HepG2 (cell line): ENCODE measurements at regions not wholly inside any gene's neighbourhood (a gene's known extent, or its start where the extent isn't known, plus 50 kb on each side); places are given as distances from the start of the nearest gene placed in this dataset.

Experiments
- ATAC-seq: fragments of 200-7000 bp; cut with Tn5 transposase; 3 replicates; pipeline ENCODE4 v1.9.1; 2020; ENCODE audit warnings: mild to moderate bottlenecking, moderate library complexity
- BruUV-seq: library from RNA; stranded (reverse); fragments of 400-500 nt; replicated peaks from 2 replicates; lab custom pipeline; 2021; lab: Mats Ljungman, UMichigan
- CTCF ChIA-PET: fragments of 300-600 bp; formaldehyde crosslinking; extraction: SDS; loops from one replicate; lab custom pipeline; 2021; ENCODE audit warnings: low total read pairs, inconsistent platforms, low intra/inter-chr PET ratio; lab: Yijun Ruan, JAX
- POLR2A ChIA-PET: fragments of 350-600 bp; sonication (Branson Sonifier 250); formaldehyde crosslinking; loops from one replicate; lab custom pipeline; 2020; ENCODE audit warnings: antibody characterized with exemption, inconsistent platforms; lab: Yijun Ruan, JAX
- DNase-seq: peaks from one replicate; pipeline ENCODE4 v3.0.0-alpha.2; 2015; ENCODE audit warnings: low spot score
- FAIRE-seq: peaks from 3 replicates; lab custom pipeline; 2011; peaks lifted over from hg19 to GRCh38; lab: Jason Lieb, UNC
- H2AFZ ChIP-seq: one replicate; pipeline ENCODE4 v1.6.1; 2011; ENCODE audit warnings: low read length, inconsistent platforms
- H3K27ac ChIP-seq: fragments of 300-600 bp; 3 replicates; pipeline ENCODE4 v1.8.0; 2011; ENCODE audit warnings: mixed run types, mild to moderate bottlenecking, mixed read lengths, low read length, inconsistent platforms; ENCODE audit not compliant: insufficient read depth; ENCODE audit errors: extremely low read length
- H3K27me3 ChIP-seq, 2 experiments: fragments of 200-600 bp in 1 of 2; 2 replicates in 1 of 2; 3 replicates in 1 of 2; pipeline versions ENCODE4 v1.6.0 to v1.8.0; 2011; ENCODE audit warnings: low read length in 2 of 2, mild to moderate bottlenecking in 2 of 2, moderate library complexity in 2 of 2, inconsistent platforms in 1 of 2; ENCODE audit not compliant: insufficient read depth in 2 of 2, control insufficient read depth in 1 of 2
- H3K36me3 ChIP-seq, 2 experiments: fragments of 200-600 bp in 1 of 2; replicated peaks in 1 of 2; 2 replicates in 1 of 2; 3 replicates in 1 of 2; pipeline versions ENCODE4 v1.5.1 to v1.8.0; 2011; ENCODE audit warnings: low read length in 2 of 2, inconsistent platforms in 1 of 2; ENCODE audit not compliant: insufficient read depth in 2 of 2, control insufficient read depth in 1 of 2
- H3K4me1 ChIP-seq: 2 replicates; pipeline ENCODE4 v1.5.1; 2012; ENCODE audit warnings: low read length, inconsistent platforms; ENCODE audit not compliant: insufficient read depth
- H3K4me2 ChIP-seq: 2 replicates; pipeline ENCODE4 v1.6.0; 2011; ENCODE audit warnings: low read depth, low read length, inconsistent platforms
- H3K4me3 ChIP-seq, 3 experiments: fragments of 200-600 bp in 1 of 3; sonication (generic), shearing (Covaris generic) in 1 of 3; replicated peaks in 1 of 3; 2 replicates each; pipeline ENCODE4 v1.5.1; 2011 to 2016; ENCODE audit warnings: low read length in 3 of 3, inconsistent platforms in 2 of 3, low read depth in 2 of 3, mild to moderate bottlenecking in 2 of 3, control low read depth in 1 of 3, mixed read lengths in 1 of 3; ENCODE audit not compliant: insufficient read depth in 1 of 3
- H3K79me2 ChIP-seq: one replicate; pipeline ENCODE4 v1.6.1; 2011; ENCODE audit warnings: low read length, inconsistent platforms; ENCODE audit not compliant: insufficient read depth
- H3K9ac ChIP-seq: 2 replicates; pipeline ENCODE4 v1.6.0; 2011; ENCODE audit warnings: mild to moderate bottlenecking, low read depth, low read length, inconsistent platforms; ENCODE audit not compliant: insufficient read depth
- H3K9me3 ChIP-seq: 2 replicates; pipeline ENCODE4 v1.5.1; 2012; ENCODE audit warnings: mild to moderate bottlenecking, low read length
- H4K20me1 ChIP-seq: 2 replicates; pipeline ENCODE4 v1.6.0; 2011; ENCODE audit warnings: inconsistent platforms, mild to moderate bottlenecking, low read length, moderate library complexity; ENCODE audit not compliant: insufficient read depth
- HOXA5 ChIP-seq: sonication (generic); formaldehyde crosslinking; IDR thresholded peaks from 2 replicates; pipeline ENCODE4 v1.4.0; 2020; ENCODE audit warnings: missing genetic modification reagents
- ISX ChIP-seq: sonication (generic); formaldehyde crosslinking; conservative IDR thresholded peaks from 2 replicates; pipeline ENCODE4 v1.5.0; 2020; ENCODE audit warnings: missing genetic modification reagents
- MLXIP ChIP-seq: sonication (generic); formaldehyde crosslinking; IDR thresholded peaks from 2 replicates; pipeline ENCODE4 v1.9.0; 2021; ENCODE audit warnings: missing genetic modification reagents, borderline replicate concordance
- NBN ChIP-seq: fragments of 450-650 bp; conservative IDR thresholded peaks from 2 replicates; pipeline ENCODE4 v1.6.1; 2017
- REST ChIP-seq, 2 experiments: IDR thresholded peaks; 2 replicates each; pipeline ENCODE4 v1.6.1; 2011 to 2012; ENCODE audit warnings: low read length in 2 of 2, borderline replicate concordance in 1 of 2, low read depth in 1 of 2, mild to moderate bottlenecking in 1 of 2, moderate library complexity in 1 of 2
- RFX1 ChIP-seq: fragments of 450-650 bp; IDR thresholded peaks from 2 replicates; pipeline ENCODE4 v1.6.1; 2017
- SRF ChIP-seq: IDR thresholded peaks from 2 replicates; pipeline ENCODE4 v1.6.1; 2011; ENCODE audit warnings: mild to moderate bottlenecking, low read depth, low read length, moderate library complexity
- ZFAT ChIP-seq: sonication (generic); formaldehyde crosslinking; conservative IDR thresholded peaks from 2 replicates; pipeline ENCODE4 v1.8.1; 2023; ENCODE audit warnings: missing genetic modification reagents, inconsistent platforms
- ZNF20 ChIP-seq: sonication (generic); formaldehyde crosslinking; IDR thresholded peaks from 2 replicates; pipeline ENCODE4 v1.4.0; 2020; ENCODE audit warnings: mild to moderate bottlenecking, moderate library complexity, missing genetic modification reagents
- ZNF274 ChIP-seq: sonication (generic); formaldehyde crosslinking; IDR thresholded peaks from 2 replicates; pipeline ENCODE4 v1.5.1; 2020; ENCODE audit warnings: mild to moderate bottlenecking, missing genetic modification reagents
- ZNF430 ChIP-seq: sonication (generic); formaldehyde crosslinking; IDR thresholded peaks from 2 replicates; pipeline ENCODE4 v1.9.0; 2021; ENCODE audit warnings: mild to moderate bottlenecking, missing genetic modification reagents
- ZNF768 ChIP-seq: sonication (generic); formaldehyde crosslinking; IDR thresholded peaks from 2 replicates; pipeline ENCODE4 v1.4.0; 2020; ENCODE audit warnings: missing genetic modification reagents
- in situ Hi-C: cut with HindIII; loops from 2 replicates; pipeline ENCODE4 v1.10.0; 2017; ENCODE audit warnings: low pct_unique_long_range_greater_than_20kb; ENCODE audit not compliant: extremely low pct_ligation_motif_present
- intact Hi-C: fragments of 100-400 bp; cut with micrococcal nuclease; formaldehyde crosslinking; loops from one replicate; pipeline ENCODE4 v1.10.0; 2022; ENCODE audit not compliant: unreplicated experiment
- TF ChIP-seq, protein P1 (sequence below): sonication (generic); formaldehyde crosslinking; IDR thresholded peaks from 2 replicates; pipeline ENCODE4 v1.8.1; 2023; ENCODE audit warnings: missing genetic modification reagents, mild to moderate bottlenecking, borderline replicate concordance
- TF ChIP-seq, protein P2 (sequence below): sonication (generic); formaldehyde crosslinking; IDR thresholded peaks from 2 replicates; pipeline ENCODE4 v1.5.1; 2020; ENCODE audit warnings: mild to moderate bottlenecking, missing genetic modification reagents, moderate library complexity

- POLR2A ChIA-PET, result no interaction called here
- H2AFZ ChIP-seq, result no peak overlapping the region
- no peaks in the 10 kb centered on the region for H3K36me3 ChIP-seq
- no peaks in the 10 kb centered on the region for H4K20me1 ChIP-seq
- CTCF ChIA-PET, result no interaction called here
- no peak overlapping the region for H3K4me2 ChIP-seq
- intact Hi-C loops, result no loop called here
- FAIRE-seq (no peak), ATAC-seq (no peak), DNase-seq (no peak)
- no peak for TF ChIP-seq RFX1
- TF ChIP-seq, protein P1, sequence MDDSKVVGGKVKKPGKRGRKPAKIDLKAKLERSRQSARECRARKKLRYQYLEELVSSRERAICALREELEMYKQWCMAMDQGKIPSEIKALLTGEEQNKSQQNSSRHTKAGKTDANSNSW, result no peak
- no peak for TF ChIP-seq ZNF768 (CRISPR knock-in tag)
- TF ChIP-seq REST (IDR thresholded peaks at IDR 0.05; ENCODE audit: borderline replicate concordance in 1 of 2, low read depth in 1 of 2, low read length in 2 of 2), result no peak
- no peak for TF ChIP-seq MLXIP
- TF ChIP-seq SRF, result no peak
- no peak for TF ChIP-seq HOXA5 (CRISPR knock-in tag)
- TF ChIP-seq NBN, result no peak
- no peak for TF ChIP-seq ZFAT (CRISPR knock-in tag)
- TF ChIP-seq ISX, result no peak
- TF ChIP-seq ZNF20 (CRISPR knock-in tag), result no peak
- no peak for TF ChIP-seq ZNF274 (CRISPR knock-in tag)
- TF ChIP-seq, protein P2, sequence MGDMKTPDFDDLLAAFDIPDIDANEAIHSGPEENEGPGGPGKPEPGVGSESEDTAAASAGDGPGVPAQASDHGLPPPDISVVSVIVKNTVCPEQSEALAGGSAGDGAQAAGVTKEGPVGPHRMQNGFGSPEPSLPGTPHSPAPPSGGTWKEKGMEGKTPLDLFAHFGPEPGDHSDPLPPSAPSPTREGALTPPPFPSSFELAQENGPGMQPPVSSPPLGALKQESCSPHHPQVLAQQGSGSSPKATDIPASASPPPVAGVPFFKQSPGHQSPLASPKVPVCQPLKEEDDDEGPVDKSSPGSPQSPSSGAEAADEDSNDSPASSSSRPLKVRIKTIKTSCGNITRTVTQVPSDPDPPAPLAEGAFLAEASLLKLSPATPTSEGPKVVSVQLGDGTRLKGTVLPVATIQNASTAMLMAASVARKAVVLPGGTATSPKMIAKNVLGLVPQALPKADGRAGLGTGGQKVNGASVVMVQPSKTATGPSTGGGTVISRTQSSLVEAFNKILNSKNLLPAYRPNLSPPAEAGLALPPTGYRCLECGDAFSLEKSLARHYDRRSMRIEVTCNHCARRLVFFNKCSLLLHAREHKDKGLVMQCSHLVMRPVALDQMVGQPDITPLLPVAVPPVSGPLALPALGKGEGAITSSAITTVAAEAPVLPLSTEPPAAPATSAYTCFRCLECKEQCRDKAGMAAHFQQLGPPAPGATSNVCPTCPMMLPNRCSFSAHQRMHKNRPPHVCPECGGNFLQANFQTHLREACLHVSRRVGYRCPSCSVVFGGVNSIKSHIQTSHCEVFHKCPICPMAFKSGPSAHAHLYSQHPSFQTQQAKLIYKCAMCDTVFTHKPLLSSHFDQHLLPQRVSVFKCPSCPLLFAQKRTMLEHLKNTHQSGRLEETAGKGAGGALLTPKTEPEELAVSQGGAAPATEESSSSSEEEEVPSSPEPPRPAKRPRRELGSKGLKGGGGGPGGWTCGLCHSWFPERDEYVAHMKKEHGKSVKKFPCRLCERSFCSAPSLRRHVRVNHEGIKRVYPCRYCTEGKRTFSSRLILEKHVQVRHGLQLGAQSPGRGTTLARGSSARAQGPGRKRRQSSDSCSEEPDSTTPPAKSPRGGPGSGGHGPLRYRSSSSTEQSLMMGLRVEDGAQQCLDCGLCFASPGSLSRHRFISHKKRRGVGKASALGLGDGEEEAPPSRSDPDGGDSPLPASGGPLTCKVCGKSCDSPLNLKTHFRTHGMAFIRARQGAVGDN (CRISPR knock-in tag), result no peak
- no peak for TF ChIP-seq ZNF430 (CRISPR knock-in tag)
- no peaks in the 10 kb centered on the region for H3K79me2 ChIP-seq
- H3K4me1 ChIP-seq, result no peaks in the 10 kb centered on the region
- in situ Hi-C loops, result no loop called here
- no peak overlapping the region for H3K9ac ChIP-seq
- no peaks in the 10 kb centered on the region for H3K27me3 ChIP-seq
- H3K27ac ChIP-seq, result no peak overlapping the region
- H3K9me3 ChIP-seq, result peaks cover 7% of the 10 kb centered on the region; the same call in 1 of the 2 replicates
- no peak overlapping the region for H3K4me3 ChIP-seq
- BruUV-seq, result no TSS peak
These were observed 148.0 kb downstream of the PDHA2 start for GRCh38 chr4:95987851-95988250.
